Ecto neural progenitor cell (in vitro differentiated cells): ENCODE measurements at regions not wholly inside any gene's neighbourhood (a gene's known extent, or its start where the extent isn't known, plus 50 kb on each side); places are given as distances from the start of the nearest gene placed in this dataset.

Experiments used
- DNase-seq: peaks from one replicate; pipeline ENCODE4 v3.0.0-alpha.2; 2018; ENCODE audit warnings: low spot score

DNA sequence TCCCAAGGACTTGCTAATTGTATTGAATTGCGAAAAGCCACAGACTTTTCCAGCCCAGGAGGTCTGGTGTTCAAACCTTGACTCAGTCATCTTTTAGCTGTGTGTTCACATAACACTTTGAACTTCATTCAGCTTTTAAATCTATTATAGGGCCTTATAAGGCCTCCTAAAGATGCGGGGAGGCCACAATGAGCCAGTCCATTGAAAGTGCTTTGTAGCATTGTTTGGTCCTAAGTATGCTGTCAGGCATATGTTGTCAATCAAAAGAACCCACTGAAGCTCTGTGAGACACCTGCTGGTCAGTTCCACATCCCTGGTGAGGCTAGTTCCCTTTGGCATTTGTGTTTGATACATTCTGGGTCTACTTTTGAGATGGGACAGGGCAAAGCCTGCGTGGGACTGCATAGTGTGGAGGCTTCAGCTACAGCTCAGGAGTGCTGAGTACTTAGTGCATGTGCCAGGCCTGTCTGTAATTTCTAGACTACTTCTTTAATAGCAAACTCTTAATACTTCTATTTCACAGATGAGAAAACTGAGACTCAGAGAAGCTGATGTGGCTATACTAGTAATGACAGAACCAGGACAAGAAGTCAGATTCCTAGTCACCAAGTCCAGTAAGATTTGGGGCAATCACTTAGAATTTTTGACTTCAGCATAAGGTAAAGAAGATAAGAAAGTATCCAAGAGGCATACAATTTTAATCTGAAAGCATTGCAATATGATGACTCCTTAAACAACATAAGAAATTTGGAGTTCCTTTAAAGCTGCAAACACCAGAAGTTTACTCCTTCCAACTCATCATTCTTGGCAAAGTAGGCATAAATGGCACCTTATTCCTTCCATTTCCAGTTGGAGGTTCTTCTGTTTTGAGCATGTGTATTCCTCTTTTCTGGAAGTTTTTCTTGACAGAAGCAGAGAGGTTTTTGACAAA is 213.0 kb downstream of the PDCD6IP start:
- no peak for DNase-seq

DNA sequence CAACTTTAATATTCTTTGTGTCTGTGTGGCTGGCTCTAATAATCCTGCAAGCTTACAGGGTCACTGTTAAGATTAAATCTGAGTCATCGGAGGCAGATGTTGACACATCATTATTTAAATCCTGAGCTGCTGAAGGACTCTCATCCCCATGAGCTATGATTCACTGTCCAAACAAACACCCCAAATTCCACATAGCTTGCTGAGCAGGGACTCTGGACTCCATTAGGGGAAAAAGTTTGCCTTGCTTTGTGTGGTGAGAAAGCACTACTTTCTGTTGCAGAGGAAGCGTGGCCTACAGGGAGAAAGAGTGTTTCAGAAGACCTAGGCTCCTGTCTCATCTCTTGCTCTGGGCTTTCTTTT is 213.7 kb downstream of the PDCD6IP start:
- no peak for DNase-seq

DNA sequence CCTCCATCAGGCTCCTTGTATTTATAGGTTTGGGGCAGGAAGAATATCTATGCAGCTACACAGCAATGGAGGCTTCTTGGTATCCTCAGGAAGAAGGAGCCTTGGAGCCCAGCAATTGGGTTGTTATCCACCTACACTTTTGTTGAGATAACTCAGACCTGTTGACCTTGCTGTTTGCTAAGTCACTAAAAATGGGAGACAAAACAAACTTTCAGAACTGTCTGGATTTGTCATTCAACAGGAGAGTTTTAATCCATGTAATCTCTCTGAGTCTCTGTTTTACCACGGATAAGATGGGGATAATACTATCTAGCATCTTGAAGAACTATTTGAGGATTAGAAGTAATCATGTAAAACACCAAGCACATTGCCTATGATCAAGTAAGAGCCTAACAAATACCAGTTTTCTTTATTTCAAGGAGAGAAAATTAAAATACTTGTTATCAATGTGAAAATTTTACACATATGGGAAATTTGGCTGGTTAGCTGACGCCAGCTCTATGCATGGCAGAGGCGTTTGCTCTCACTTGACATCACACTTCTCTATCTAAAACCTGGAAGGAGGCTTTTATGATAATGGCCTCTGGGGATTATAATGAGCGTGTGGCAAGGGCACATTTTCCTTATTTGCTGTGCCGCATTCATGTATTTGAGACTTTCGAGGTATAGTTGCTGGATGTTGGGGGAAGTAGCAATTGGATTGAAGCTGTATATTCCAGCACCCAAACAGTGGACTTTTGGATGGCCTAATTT is 215.6 kb downstream of the PDCD6IP start:
- DNase-seq = no peak

DNA sequence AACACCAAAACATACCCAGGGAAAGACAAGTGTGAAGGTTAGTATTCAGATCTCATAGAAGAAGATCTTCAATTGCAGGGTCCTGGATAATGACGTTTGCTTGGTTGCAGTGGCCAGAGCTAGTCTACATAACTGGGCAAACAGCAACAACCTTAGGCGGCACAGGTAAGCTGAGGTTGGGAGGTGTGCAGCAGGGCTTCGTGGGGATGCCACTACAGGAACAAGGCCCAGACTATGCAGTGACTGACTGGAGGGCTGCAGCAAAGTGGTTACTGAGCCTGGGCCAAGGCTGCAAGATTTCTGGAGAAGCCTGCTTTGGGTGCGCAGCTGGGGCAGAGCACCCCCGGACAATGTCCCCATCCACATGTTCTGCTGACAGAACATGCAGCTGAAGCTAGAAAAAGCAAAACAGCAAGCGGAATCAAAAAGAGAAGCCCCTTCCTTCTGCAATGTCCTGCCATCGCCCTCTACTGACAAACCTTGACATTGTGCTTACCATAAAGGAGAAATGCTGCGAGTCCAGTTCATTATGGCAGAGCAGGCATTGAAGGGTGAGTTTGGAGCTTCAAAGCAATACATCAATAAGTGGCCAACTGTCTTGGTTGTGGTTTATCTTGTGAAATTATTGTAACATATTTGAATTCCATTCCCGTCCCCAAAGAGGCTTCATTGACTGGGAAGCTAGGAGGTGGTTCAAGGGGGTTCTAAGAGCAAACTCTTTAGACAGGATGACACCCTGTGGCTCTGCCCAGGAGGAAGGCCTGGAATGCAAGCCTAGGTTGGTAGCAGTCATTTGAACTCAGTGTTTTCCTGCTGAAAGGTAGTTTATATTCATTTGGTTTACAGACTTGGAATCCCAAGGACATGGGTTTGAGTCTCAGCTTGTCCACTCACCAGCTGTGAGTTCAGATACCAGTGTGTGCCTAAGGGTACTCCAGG is 217.0 kb downstream of the PDCD6IP start:
- no peak for DNase-seq

DNA sequence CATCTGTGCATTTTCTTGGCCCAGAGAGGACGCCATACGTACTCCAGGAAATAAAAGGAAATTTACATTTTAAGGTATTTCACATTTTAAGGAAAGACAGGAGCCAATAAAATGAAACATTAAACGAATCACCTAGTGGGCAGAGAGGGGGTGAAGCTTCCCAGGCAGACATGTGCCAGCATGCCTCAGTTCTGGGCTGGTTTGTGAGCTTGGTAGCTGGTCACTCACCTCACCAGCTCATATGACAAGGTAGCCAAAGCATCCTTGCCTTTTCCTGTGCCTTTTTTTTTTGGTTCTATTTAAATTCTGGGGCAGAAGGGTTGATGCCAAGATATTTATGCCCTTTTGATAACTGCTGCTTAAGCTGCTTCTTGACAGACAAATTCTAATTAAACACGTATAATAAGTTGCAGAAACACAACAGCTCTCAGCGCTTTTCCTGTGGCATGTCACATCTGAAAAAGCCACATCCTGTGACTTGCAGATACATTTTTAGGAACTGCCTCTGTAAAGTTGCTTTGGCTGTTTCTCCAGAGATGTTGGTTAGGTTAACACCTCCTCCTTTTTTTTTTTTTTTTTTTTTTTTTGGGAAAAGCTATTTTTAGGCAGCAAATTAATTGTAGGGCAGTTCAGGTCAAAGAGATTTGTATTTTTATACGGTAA is 218.6 kb downstream of the PDCD6IP start:
- DNase-seq = no peak

DNA sequence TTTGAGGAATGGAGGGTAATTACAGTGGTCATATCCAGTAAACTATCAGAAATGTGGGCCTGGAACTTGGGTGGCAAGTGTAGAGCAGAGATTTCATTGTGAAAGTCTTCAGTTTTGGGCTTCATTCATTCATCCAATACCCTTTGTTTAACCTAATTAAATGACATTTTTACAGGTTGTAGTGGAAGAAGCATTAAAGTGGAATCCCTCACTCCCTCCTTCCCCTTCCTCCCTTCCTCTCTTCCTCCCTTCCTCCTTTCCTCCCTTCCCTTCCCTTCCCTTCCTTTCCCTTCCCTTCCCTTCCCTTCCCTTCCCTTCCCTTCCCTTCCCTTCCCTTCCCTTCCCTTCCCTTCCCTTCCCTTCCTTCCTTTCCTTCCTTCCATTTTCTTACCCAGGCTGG is 219.3 kb downstream of the PDCD6IP start:
- DNase-seq = no peak

DNA sequence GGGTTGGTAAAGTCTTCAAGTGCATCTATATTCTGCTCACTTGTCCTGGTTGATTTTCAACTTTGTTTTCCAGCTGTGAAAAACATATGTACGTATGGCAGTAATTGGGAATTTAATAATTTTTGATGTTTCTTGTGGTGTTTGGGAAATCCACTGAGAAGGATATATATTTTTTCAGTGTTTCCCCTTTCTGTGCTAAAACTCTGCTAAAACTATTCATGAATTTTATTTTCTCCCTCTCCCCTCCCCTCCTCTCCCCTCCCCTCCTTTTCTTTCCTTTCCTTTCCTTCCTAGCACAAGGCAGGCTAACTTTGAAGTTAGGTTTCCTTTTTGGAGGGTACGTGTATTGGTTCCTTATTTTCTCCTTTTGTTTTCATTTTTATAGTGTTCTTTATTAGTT is 220.7 kb downstream of the PDCD6IP start:
- DNase-seq = no peak

DNA sequence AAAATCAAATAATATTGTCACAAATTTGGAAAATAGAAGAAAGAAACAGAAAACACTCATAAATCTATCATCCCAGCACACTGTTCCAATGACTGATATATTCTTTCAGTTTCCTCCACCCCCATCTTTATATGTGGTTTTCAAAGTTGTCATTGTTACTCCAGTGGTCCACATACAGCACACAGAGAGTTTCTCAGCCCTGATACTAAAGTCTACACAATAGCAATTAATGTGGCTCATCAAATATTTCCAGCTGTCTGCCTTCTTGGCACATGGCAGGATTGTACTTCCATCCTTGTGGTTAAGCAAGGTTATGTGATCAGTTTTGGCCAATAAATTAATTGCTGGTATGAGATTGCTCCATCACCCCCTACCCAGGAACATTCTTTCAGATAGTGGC is 221.7 kb downstream of the PDCD6IP start:
- no peak for DNase-seq

DNA sequence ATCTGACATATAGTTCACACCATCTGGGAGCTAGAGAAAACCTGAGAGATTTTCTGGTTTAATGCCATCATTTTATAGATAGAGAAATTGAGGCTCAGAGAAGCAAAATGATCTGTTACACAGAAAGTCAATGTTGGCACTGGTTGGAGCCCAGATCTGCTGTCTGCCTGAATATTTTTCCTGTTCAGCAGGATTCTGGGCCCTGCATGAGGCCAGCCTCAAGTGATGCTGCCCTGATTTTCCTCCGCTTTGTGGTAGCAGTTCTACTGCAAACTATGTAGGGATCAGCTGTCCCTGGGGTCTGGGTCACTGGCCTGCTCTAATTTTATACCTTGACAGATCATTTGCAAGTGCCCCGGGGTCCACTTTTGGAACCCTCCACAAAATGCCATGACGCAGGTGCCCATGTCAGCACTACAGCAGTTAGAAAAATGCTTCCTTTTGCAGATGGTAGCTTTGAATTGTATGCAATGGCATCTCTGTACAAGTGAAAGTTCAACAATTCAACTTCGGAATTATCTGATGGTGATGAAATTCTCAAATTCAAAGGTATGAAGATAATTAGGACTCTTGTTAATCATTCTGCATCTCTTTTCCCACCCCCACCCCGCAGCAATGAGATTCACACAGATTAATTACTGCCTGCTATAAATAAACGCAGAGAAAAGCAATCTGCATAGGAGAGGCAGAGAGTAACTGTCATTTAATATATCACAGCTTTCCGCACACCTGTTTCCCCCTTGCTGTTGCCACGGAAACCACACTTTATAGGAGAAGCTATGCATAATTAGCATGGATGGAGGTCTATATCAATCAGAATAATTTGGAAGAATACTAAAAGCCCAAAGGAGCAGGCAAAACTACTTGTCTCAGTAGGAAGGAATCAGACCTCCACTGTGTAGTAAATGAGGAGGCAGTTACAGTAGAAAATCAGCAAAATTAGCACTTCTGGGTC is 222.6 kb downstream of the PDCD6IP start:
- DNase-seq = no peak

DNA sequence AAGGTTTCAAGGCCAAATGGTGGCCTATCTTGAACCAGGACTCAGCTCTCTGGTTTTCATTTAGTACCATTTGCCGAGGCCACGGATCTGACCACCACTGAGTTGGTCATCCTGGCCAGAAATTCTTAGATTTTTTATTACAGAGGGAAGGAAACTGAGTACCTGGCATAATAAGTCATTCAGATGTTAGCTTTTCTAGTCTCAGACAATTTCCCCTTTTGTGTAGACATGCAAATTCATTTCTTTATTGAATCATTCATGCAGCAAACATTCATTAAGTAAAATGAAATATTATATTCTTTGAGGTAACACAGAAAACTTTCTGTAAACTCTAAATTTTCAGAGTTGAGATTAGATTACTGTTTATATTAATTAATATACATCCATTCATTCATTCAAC is 223.7 kb downstream of the PDCD6IP start:
- no peak for DNase-seq

DNA sequence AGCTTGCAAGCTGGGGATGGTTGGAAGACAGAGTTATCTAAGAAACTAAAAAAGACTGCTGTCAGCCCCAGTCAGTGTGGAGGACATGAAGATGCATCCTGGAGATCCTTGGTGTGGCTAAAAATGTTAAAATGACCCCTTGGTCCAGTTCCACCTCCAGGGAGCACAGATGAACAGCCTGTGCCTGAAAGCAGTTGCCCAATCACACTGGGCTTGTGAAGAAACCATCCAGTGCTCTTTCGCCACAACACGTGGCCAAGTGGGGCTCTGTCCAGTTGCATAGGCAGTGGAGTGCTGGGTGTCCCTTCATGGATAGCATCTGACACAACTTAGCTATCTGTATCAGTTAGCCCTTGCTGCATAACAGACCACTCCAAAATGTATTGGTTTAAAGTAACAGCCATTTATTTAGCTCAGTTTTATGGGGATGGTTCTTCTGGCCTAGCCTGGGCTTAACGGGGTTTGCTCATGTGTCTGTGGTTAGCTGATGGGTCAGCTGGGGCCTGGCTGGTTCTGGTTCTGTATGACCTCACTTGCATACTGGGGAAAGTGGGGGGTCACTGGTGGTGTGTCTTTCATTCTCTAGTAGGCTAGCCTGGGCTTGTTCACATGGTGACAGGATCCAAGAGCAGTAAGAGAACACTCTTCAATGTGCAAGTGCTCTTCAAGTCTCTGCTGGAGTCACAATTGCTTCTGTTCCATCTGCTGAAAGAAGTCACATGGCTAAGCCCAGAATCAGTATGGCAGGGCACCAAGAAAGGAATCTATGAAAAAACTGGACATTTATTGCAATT is 226.2 kb downstream of the PDCD6IP start:
- DNase-seq = no peak

DNA sequence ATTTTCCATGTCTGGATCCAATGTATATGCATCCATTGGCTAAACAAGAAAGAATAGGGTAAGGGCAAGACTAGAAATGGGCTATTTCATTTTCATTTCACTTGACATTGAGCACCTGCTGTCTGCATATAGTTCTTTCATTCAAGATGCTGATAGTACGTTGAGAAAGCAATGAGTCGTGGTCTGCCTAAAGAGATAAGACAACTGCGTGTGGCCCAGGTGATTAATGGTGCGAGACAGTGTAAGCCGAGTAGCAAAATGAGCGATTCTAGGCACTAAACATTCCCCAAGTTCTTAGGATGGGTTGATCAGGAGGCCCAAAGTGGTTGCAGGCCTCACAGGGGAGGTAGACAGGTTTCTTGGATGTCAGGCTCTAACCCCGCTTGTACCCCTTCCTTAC is 235.4 kb downstream of the PDCD6IP start:
- no peak for DNase-seq

DNA sequence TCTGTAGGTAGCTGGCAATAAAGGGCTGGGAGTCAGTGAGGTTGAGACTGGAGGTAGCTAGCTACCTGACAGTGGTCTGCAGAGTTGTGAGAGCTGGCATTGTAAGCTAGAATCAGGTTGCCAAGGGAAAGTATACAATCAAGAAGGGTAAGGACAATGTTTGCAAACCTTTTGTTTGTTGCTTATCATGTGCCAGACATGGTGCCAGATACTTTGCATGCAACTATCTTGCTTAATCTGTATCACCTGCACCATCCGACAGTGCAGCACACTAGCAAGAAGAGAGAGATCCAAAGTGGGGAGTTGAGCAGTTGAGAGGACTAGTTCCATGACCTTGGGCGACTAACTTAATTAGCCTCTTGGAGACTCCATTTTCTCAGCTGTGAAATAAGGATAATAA is 236.4 kb downstream of the PDCD6IP start:
- no peak for DNase-seq

DNA sequence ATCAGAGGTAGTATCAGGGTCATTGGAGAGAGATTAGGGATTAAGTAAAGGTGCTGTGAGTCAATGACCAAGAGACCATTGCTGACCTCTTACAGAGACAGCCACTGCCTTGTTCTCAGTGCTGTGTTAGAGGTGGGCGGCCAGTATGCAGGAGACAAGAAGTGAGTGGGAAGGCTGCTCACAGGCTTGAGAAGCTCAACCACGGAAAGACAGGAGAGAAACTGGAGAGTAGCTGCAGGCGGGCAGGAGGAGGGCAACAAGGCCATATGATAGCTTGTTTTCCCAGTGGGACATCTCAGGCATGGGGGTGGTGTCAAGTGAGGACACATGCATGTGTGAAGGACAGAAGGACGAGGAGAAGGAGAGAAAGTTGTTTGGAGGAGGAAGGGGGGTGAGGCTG is 237.3 kb downstream of the PDCD6IP start:
- no peak for DNase-seq

DNA sequence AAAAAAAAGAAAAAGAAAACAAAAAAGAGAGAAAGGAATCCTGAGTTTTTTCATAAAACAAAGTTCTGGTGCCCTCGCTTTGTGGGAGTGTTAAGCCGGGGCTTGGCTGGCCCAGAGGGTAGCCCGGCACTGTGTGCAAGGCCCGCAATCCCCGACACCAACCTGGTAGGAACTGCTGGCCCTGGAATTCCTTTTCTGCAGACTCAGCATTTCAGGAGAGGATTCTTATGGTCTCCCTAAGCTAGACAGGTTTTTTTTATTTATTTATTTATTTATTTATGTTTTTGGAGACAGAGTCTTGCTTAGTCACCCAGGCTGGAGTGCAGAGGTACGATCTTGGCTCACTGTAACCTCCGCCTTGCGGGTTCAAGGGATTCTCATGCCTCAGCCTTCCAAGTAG is 238.8 kb downstream of the PDCD6IP start:
- no peak for DNase-seq

DNA sequence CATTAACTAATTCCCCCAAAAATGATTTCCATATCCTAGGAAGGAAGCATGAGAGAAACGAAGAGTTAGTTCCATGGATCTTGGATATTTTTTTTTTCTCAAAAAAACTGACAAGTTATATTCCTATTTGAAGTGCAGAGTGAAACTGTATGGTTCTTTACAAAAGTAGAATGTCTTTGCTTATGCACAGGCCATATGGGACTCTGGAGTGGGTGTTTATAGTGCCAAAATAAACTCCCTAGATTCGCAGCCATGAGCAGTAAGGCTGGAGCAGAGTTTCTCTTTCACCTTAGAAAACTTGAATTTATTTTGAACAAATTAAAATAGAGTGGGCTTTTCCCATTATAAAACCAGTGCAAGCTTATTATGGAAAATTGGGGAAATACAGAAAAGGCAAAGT is 239.7 kb downstream of the PDCD6IP start:
- DNase-seq = no peak

DNA sequence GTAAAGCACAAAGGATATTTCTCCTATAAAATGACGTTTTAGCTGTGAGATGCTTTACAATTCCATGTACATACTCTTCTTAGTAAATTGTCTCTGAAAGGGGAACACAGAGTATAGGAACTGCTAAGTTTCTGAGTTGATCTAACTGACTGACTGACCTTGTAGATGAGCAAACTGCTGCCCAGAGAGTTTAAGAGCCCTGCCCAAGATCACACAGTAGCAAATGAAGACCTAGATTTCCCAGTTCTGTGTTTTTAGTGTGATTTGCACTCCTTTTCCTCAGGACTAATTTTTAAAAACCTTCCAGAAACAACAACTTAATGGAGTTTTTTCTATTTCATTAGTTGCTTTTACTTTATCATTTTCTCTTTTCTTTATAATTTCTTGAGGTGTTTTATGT is 247.7 kb downstream of the PDCD6IP start:
- no peak for DNase-seq

DNA sequence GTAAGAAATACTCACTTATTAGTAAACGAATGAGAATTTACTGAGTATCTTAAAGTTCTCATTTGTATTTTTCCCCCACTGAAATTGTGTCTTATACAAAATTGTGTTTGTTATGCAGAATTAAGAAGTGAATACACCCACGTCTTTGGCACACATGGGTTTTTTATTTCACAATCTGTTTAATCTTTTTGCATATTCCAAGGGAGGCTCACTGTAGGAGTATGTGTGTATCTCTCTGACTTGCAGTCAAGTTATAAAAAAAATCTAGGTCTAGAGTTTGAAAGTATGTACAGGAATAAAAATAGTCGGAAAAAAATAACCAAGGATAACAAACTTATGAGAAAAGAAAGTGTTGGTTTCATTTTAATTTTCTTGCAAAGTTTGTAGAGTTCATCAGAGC is 255.2 kb downstream of the PDCD6IP start:
- no peak for DNase-seq

DNA sequence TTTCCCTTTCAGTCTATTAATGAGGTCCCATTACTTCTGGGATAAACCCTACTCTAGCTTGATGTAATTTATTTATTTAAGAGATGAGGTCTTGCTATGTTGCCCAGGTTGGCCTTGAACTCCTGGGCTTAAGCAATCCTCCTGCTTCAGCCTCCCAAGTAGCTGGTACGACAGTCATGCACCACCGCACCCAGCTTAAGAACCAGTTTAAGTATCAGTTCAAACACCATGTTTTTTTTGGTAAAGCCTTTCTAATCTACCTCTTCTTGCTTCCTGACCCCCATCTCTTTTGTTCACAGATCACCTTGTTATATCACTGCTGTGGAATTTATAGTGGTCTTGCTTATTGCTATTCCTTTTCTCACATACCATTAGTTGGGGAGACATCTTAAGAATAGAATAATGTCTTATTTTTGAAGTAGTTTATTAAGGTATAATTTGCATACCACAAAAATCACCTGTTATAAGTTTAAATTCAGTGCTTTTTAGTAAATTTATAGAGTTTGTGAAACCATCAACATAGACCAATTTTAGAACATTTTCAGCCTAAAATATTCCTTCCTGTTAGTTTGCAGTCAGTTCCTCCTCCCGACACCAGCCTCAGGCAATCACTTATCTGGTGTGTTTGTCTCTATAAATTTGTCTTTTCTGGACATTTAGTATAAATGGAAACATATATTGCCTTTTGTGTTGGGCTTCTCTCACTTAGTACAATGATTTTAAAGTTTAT is 257.9 kb downstream of the PDCD6IP start:
- no peak for DNase-seq
